Thyroid gland (tissue), 4 donors: ENCODE measurements at regions not wholly inside any gene's neighbourhood (a gene's known extent, or its start where the extent isn't known, plus 50 kb on each side); places are given as distances from the start of the nearest gene placed in this dataset.

Experiments used
- DNase-seq, 2 donors: peaks; one replicate each; pipeline ENCODE4 v3.0.0-alpha.2; 2019
- H3K27ac ChIP-seq, 3 donors: fragments of 200-600 bp; sonication (generic); 1 replicate in 2 of 3; 2 replicates in 1 of 3; pipeline ENCODE4 v1.5.1; 2016 to 2019; ENCODE audit warnings: mild to moderate bottlenecking in 1 of 3, moderate library complexity in 1 of 3
- H3K27me3 ChIP-seq: fragments of 200-600 bp; sonication (generic); one replicate; pipeline ENCODE4 v1.5.1; 2019
- H3K36me3 ChIP-seq, 2 donors: fragments of 200-600 bp; sonication (generic); one replicate each; pipeline ENCODE4 v1.5.1; 2016 to 2019
- H3K4me1 ChIP-seq, 2 donors: fragments of 200-600 bp; sonication (generic); one replicate each; pipeline ENCODE4 v1.5.1; 2017 to 2019
- H3K4me3 ChIP-seq, 3 donors: fragments of 200-600 bp; sonication (generic); replicated peaks in 1 of 3; 1 replicate in 2 of 3; 2 replicates in 1 of 3; pipeline ENCODE4 v1.5.1; 2016; ENCODE audit warnings: mild to moderate bottlenecking in 1 of 3
- H3K9me3 ChIP-seq: fragments of 200-600 bp; sonication (generic); one replicate; pipeline ENCODE4 v1.5.1; 2017
- POLR2A ChIP-seq, 2 donors: fragments of 450-650 bp; IDR thresholded peaks; one replicate each; pipeline ENCODE4 v1.6.1; 2017; ENCODE audit warnings: antibody characterized with exemption in 2 of 2, mild to moderate bottlenecking in 2 of 2, moderate library complexity in 1 of 2
- WGBS, 2 donors: methylation state at CpG; one replicate each; pipeline ENCODE4 v1.1.5; 2017; 5-methylcytosine and 5-hydroxymethylcytosine counted together
- intact Hi-C: fragments of 100-400 bp; cut with DNase I; formaldehyde crosslinking; loops from one replicate; pipeline ENCODE4 v1.15.1; 2023
- TF ChIP-seq, protein P1 (sequence below), 6 experiments: fragments of 200-600 bp in 3 of 6; fragments of 450-650 bp in 3 of 6; sonication (generic) in 3 of 6; IDR thresholded peaks; one replicate each; pipeline ENCODE4 v1.5.1; 2016 to 2019; ENCODE audit warnings: antibody characterized with exemption in 6 of 6, mild to moderate bottlenecking in 2 of 6, inconsistent platforms in 1 of 6, moderate library complexity in 1 of 6

DNA sequence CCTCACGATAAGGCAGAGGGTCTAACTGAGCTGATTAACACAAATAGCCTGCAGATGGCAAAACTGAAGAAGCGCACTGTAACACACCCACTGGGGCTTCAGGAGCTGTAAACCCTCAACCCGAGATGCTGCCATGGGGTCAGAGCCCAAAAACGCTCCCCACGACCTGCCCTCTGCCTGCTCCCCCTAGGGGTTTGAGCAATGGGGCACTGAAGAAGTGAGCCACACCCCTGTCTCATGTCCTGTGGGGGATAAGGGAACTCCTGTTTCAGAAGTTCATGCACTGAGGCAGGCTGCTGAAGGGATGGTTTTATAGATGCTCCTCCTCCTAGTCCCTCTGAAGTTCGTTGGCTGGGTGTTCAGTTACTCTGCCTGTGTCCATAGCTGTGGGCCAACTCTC is 105.9 kb upstream of the CELF4 start:
- DNase-seq = no peak
- TF ChIP-seq, protein P1, sequence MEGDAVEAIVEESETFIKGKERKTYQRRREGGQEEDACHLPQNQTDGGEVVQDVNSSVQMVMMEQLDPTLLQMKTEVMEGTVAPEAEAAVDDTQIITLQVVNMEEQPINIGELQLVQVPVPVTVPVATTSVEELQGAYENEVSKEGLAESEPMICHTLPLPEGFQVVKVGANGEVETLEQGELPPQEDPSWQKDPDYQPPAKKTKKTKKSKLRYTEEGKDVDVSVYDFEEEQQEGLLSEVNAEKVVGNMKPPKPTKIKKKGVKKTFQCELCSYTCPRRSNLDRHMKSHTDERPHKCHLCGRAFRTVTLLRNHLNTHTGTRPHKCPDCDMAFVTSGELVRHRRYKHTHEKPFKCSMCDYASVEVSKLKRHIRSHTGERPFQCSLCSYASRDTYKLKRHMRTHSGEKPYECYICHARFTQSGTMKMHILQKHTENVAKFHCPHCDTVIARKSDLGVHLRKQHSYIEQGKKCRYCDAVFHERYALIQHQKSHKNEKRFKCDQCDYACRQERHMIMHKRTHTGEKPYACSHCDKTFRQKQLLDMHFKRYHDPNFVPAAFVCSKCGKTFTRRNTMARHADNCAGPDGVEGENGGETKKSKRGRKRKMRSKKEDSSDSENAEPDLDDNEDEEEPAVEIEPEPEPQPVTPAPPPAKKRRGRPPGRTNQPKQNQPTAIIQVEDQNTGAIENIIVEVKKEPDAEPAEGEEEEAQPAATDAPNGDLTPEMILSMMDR (IDR thresholded peaks at IDR 0.05) = no peak
- no peak for TF ChIP-seq POLR2A (IDR thresholded peaks at IDR 0.05)
- WGBS, 2 donors = 91 to 95% methylated on average over 6 of the region's 6 CpGs
- Histone ChIP-seq H3K4me1 (no peaks in the 10 kb centered on the region), H3K36me3 (no peaks in the 10 kb centered on the region), H3K9me3 (no peaks in the 10 kb centered on the region), H3K27me3 (no peaks in the 10 kb centered on the region), H3K4me3 (no peak overlapping the region), H3K27ac (no peak overlapping the region)
- intact Hi-C loops = no loop called here

DNA sequence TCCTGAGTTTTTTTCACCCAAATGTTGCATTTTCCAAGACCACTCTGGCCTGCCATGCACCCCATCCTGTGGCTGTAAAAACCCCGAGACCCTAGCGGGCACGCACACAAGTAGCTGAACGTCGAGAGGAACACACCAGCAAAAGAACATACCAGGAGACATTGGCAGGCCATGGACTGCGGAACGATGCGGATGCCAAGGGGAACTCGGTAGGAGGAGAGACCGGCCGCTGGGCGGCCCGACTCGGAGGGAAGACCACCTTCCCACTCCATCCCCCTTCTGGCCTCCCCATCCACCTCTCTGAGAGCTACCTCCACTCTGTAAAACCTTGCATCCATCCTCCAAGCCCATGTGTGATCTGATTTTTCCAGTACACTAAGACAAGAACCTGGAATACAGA is 105.5 kb upstream of the CELF4 start:
- Histone ChIP-seq H3K27ac (no peak overlapping the region), H3K4me1 (no peaks in the 10 kb centered on the region), H3K27me3 (no peaks in the 10 kb centered on the region), H3K36me3 (no peaks in the 10 kb centered on the region), H3K9me3 (no peaks in the 10 kb centered on the region), H3K4me3 (no peak overlapping the region)
- 95 to 96% methylated on average over 14 of the region's 14 CpGs for WGBS, 2 donors
- no peak for DNase-seq
- intact Hi-C loops = no loop called here
- no peak for TF ChIP-seq POLR2A (IDR thresholded peaks at IDR 0.05)
- TF ChIP-seq, protein P1 (IDR thresholded peaks at IDR 0.05) = no peak

DNA sequence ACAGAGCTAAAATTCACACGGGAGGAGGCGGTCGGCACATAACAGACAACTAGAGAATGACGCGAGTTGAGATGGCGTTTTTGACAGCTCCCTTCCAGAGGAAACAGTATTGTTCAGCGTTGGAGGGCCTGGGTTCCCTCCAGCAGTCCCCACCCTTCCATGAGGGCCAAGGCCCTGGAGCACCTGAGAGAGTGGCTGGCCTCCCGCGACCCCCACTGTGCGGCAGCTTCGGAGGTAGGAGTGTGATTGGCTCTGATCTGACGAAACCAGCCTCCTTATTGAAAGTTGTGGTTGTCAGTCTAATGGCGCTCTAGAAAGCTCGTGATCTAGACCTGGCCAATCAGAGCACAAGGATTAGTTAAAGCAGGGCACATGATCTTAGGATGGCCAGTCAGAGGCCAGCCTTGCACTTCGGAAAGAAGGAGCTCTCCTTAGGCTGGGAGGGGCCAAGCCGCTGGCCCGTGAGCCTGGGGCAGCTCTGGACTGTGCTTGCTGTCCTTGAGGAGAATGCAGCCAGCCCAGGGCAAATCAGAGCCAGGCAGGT is 104.5 kb upstream of the CELF4 start:
- DNase-seq = no peak
- no peaks in the 10 kb centered on the region for H3K4me1 ChIP-seq
- no peak overlapping the region for H3K4me3 ChIP-seq
- 96 to 97% methylated on average over 17 of the region's 17 CpGs for WGBS, 2 donors
- intact Hi-C loops = no loop called here
- no peaks in the 10 kb centered on the region for H3K36me3 ChIP-seq
- no peaks in the 10 kb centered on the region for H3K27me3 ChIP-seq
- no peak for TF ChIP-seq POLR2A (IDR thresholded peaks at IDR 0.05)
- TF ChIP-seq, protein P1 (IDR thresholded peaks at IDR 0.05) = no peak
- H3K9me3 ChIP-seq = no peaks in the 10 kb centered on the region
- H3K27ac ChIP-seq = no peak overlapping the region

DNA sequence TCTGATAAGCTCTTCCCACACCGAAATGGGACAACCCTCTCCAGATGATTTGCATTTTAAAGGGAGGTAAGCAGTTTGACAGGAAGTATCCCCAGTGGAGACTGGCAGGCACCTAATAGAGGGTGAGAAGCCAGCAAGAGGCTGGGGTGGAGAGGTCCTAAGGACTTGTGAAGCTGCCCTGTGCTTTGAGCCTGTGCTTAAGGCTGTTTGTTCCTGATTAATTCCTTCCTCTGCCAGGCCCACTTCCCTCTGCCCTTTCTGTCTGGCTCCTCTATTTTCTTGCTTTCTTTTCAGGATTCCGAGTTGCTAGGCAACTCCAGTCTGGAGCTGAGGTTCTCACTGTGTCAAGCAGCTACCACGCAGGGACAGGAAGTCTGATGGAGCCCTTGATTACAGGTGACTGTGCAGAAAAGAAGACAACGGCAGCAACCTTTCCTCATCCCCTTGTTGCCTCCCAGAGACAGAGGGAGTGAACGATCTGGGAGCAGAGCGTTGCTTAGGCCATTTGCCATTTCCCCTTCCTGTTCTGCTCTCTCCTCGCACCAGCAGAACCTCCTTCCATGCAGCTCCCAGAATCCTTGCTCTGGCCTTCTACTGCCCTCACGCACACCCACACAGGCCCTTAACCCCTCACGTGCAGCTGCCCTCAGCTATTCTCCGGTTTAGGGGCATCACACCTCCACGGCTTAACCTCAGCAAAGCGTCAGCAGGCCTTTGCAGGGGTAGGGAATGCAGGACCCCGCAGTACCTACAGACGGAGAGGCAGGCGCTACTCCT is 103.6 kb upstream of the CELF4 start:
- Histone ChIP-seq H3K4me1 (no peaks in the 10 kb centered on the region), H3K9me3 (no peaks in the 10 kb centered on the region), H3K27me3 (no peaks in the 10 kb centered on the region), H3K36me3 (no peaks in the 10 kb centered on the region), H3K4me3 (no peak overlapping the region), H3K27ac (no peak overlapping the region)
- intact Hi-C loops = no loop called here
- no peak for DNase-seq
- TF ChIP-seq, protein P1 (IDR thresholded peaks at IDR 0.05) = no peak
- TF ChIP-seq POLR2A (IDR thresholded peaks at IDR 0.05) = no peak
- whole genome bisulfite sequencing, 2 donors = 56 to 61% methylated on average over 15 of the region's 15 CpGs

DNA sequence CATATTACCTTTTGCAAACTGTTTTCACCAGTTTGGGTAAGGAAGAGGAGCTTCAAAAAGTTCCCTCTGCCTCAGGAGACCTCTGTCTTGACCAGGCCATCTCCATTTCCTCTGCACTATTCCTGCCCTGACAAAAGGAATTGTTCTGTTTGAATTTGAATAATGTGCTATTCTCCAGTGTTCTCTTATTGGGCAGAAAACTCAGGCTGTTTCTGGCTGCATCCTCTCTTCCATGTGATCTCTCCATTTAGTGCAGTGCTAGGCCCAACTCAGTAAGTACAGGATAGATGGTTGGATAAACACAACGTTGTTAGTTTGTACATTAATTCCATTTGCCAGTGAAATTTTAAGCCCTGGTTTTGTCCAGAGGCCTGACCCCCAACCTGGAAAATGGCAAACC is 102.2 kb upstream of the CELF4 start:
- intact Hi-C loops = no loop called here
- 61 to 92% methylated on average over 1 of the region's 1 CpG for WGBS, 2 donors
- TF ChIP-seq POLR2A (IDR thresholded peaks at IDR 0.05) = no peak
- TF ChIP-seq, protein P1 (IDR thresholded peaks at IDR 0.05) = no peak
- no peak overlapping the region for H3K27ac ChIP-seq
- no peaks in the 10 kb centered on the region for H3K27me3 ChIP-seq
- no peaks in the 10 kb centered on the region for H3K4me1 ChIP-seq
- no peaks in the 10 kb centered on the region for H3K9me3 ChIP-seq
- no peak for DNase-seq
- H3K4me3 ChIP-seq = no peak overlapping the region
- H3K36me3 ChIP-seq = no peaks in the 10 kb centered on the region
